NCI-H2029 (cell line): ENCODE measurements at regions not wholly inside any gene's neighbourhood (a gene's known extent, or its start where the extent isn't known, plus 50 kb on each side); places are given as distances from the start of the nearest gene placed in this dataset.
"Not testable (repeated sequence)": the region's sequence is repeated elsewhere in the genome, so short reads cannot be mapped to it uniquely, and the experiment has no call there.

Source experiments
- DNase-seq: peaks from one replicate; lab custom pipeline; 2025; lab: John Stamatoyannopoulos, UW

DNA sequence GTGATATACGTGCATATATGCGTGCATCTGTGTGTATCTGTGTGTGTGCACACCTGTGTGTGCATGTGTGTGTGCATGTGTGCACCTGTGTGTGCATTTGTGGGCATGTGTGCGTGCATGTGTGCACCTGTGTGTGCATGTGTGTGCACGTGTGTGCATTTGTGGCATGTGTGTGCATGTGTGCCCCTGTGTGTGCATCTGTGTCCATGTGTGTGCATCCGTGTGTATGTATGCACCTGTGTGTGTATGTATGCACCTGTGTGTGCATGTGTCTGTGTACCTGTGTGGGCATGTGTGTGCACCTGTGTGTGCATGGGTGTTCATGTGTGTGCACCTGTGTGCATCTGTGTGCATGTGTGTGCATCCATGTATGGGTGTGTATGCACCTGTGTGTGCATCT lies 167.8 kb upstream of the SFSWAP start:
- no peak for DNase-seq

- DNase-seq = no peak
Observed at GRCh38 chr12:131547555-131547954, 163.3 kb upstream of the SFSWAP start.

GRCh38 chr12:131550121-131550520 lies 160.8 kb upstream of the SFSWAP start:
- DNase-seq = no peak

DNA sequence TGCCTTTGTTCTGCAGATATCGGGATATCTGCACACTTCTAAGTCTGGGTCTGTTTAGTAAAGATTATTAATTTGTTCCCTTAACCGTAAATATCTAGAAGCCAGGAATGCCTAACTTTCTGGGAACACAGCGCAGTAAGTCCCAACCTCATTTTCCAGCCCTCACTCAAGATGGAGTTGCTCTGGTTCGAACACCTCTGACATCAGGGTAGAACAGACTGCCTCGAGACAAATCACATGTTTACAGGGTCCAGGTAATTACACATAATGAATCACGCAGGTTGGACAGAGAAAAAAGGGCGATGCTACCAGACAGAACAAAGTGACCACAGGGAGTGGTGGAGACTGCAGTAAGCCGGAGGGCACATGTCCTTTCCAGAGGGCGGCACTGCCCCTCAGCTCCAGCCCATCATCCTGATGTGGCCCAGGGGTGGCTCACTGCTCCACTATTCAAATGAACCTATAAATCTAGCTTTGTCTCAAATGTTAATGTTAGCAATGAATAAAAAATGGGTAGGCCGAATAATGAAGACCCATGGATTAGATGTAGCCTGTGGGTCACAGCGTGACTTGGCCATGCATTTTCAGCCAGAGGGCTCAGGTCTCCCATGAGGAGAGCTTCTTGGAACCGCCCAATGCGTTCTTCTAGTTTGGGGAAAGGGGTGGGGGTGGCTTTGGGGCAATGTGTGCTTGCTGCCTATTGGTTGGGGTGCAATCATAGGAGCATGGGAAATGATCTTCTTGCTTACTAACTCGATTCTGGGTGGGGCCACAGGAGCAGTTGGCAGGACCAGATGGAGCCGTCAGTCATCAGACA lies 159.0 kb upstream of the SFSWAP start:
- no peak for DNase-seq

GRCh38 chr12:131552492-131552863 lies 158.4 kb upstream of the SFSWAP start:
- no peak for DNase-seq

- DNase-seq = no peak
Observed at GRCh38 chr12:131553096-131553777, 157.7 kb upstream of the SFSWAP start.

DNA sequence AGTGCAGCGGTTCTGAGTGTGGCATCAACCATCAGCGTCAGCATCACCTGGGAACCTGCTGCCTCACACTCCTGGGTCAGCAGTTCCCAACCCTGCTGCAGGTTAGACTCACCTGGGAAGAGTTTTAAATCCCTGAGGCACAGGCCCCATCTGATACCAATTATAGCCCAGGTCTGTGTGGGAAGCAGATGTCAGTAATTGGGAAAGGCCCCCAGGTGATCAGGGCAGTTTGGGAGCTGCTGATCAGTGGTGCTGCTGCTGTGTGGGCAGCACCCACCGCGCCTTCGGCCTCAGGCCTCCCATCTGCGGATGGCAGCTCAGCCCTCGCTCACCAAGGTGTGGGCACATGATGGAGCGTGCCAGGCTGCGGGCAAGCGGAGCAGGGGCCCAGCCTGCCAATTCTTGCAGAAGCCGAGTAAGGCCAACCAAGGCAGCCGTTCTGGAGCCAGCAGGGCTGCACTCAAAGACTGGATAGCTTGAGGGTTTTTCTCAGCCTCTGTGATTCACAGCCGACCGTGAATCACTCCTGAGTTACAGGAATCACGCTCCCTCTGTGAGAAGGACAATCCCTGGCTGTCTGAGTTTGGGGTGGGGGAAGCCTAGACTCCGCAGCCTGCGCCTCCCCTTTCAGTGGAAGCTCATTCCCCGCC lies 155.6 kb upstream of the SFSWAP start:
- no peak for DNase-seq

DNA sequence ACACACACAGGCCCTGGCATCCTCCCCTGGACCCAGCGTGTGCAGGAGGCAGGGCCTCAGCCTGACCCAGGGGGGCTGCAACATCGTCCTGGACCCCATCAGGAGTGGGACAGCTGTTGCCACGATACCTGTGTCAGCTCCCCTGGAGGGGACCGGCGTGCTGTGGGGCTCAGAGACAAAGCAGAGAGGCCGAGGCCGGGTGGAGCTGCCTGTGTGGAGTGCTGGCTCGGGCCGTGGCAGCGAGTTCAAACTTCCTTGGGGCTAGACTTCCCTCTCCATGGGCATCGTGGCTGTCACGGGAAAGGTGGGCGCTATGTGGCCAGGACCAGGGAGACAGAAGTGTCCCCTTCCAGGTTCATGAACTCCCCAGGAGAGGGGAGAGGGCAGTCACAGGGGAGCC lies 155.0 kb upstream of the SFSWAP start:
- DNase-seq = no peak

GRCh38 chr12:131557078-131557709 lies 153.7 kb upstream of the SFSWAP start:
- no peak for DNase-seq

DNA sequence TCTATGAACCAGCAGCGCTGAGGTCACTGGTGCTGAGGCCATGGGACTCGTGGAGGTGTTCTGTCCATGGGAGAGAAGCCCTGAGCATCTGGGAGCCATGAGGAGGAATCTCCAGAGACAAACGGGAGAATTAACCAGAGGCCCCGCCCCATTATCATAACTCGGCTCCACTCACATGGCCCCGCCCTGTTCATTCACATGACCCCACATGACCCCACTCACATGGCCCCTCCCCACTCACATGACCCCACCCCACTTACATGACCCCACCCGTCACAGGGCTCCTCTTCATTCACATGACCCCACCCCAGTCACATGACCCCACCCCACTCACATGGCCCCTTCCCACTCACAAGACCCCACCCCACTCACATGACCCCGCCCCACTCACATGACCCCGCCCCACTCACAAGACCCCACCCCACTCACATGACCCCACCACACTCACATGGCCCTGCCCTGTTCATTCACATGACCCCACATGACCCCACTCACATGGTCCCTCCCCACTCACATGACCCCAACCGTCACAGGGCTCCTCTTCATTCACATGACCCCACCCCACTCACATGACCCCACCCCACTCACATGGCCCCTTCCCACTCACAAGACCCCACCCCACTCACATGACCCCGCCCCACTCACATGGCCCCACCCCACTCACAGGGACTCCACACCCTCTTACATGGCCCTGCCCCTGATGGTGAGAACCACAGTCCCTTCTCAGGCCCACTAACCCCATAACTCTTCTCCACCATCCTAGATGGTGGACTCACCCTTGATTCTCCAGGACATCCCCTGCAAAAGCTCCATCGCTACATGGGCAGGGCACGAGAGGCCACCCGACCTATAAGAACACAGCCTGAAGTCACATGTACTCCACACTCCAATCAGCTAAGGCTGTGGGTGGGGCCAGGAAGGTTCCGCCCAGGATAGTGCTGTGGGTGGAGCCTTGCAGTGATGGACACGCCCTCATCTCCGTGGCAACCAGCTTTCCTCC lies 151.1 kb upstream of the SFSWAP start:
- no peak for DNase-seq

- DNase-seq = no peak
Observed at GRCh38 chr12:131561051-131561450, 149.8 kb upstream of the SFSWAP start.

GRCh38 chr12:131561891-131562684 lies 148.8 kb upstream of the SFSWAP start:
- DNase-seq = no peak

DNA sequence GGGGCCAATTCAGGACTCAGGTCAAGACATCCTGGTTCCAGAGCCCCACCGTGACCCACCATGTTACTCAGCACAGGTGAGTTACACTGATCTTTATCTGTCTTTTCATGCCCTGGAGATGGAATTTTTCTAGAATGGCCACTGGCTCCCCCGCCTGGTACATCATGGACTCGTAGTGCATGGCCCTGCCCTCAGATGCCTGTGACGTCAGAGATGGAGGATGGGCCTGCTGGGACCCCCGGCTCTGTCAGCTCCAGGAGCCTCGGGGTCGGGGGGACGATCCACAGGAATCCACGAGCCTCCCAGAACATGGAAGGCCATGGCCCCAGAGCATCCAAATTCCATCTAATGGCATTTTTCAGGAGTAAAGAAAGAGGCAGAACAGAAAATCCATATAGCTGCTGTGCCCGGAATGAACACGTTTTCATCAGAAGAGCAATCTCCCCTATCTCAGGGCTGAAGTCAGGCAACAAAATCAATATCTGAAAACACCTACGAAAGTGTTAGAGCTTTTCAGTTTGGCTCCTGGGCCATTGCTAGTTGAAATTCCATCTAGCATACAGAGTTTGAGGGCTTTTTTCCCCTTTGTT lies 146.7 kb upstream of the SFSWAP start:
- not testable (repeated sequence) for DNase-seq

- no peak for DNase-seq
Observed at GRCh38 chr12:131564845-131565244, 146.0 kb upstream of the SFSWAP start.

GRCh38 chr12:131565267-131566015 lies 145.4 kb upstream of the SFSWAP start:
- no peak for DNase-seq

DNA sequence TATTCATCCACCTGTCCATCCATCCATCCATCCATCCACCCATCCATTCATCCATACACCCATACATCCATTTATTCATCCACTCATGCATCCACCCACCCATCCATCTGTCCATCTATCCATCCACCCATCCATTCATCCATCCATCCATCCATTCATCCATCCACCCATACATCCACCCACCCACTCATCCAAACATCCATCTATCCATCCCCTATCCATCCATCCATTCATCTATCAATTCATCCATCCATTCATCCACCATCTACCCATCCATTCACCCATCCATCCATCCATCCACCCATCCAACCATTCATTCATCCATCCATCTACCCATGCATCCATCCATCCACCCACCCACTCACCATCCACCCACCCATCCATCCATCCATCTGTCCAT lies 142.6 kb upstream of the SFSWAP start:
- no peak for DNase-seq

GRCh38 chr12:131570596-131570995 lies 140.3 kb upstream of the SFSWAP start:
- no peak for DNase-seq

DNA sequence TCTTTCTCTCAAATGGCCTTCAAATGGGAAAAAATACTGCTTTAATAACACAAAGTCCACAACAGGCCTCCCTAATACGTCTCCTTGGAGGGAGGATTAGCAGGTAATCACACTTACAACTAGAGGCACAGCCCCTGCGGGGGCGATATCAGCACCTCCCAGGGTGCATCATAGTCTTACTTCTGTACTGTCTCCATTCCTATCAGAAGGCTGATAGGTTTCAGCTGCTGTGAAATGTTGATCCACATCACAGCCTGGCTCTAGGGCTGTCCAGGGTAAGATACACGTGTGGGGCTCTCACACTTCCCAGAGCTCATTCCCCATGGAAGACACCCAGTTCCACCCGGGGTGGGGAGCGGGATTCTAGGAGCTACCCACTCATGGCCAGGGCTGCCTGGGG lies 139.1 kb upstream of the SFSWAP start:
- DNase-seq = no peak

- DNase-seq = no peak
Observed at GRCh38 chr12:131572626-131573025, 138.3 kb upstream of the SFSWAP start.
